ENCODE measurements at regions not wholly inside any gene's neighbourhood (a gene's known extent, or its start where the extent isn't known, plus 50 kb on each side); places are given as distances from the start of the nearest gene placed in this dataset.

GRCh38 chr13:60338754-60339153, 58.3 kb upstream of the TDRD3 start:
- no peak for TF ChIP-seq CTCF (conservative IDR thresholded peaks at IDR 0.05; ENCODE audit: low read depth, low read length)
- TF ChIP-seq MXI1 (IDR thresholded peaks at IDR 0.05; ENCODE audit: borderline replicate concordance, low read depth, low read length): no peak
- TF ChIP-seq SMC3 (IDR thresholded peaks at IDR 0.05; ENCODE audit: low read depth, low read length): no peak
- no peak for TF ChIP-seq POLR2A (IDR thresholded peaks at IDR 0.05; ENCODE audit: low read depth, low read length)
- no peak for TF ChIP-seq USF2 (IDR thresholded peaks at IDR 0.05; ENCODE audit: low read depth, low read length)
- TF ChIP-seq RFX5 (IDR thresholded peaks at IDR 0.05; ENCODE audit: low read depth, low read length): no peak
- TF ChIP-seq RCOR1 (IDR thresholded peaks at IDR 0.05; ENCODE audit: insufficient replicate concordance, low read length): no peak
- no peak for TF ChIP-seq MAFK (IDR thresholded peaks at IDR 0.05; ENCODE audit: low read depth, low read length)
- TF ChIP-seq FOS (IDR thresholded peaks at IDR 0.05; ENCODE audit: low read depth, low read length): no peak
- TF ChIP-seq RAD21 (IDR thresholded peaks at IDR 0.05; ENCODE audit: low read length): no peak

Measured in IMR-90 (cell line).